GM12878 (cell line): ENCODE measurements at regions not wholly inside any gene's neighbourhood (a gene's known extent, or its start where the extent isn't known, plus 50 kb on each side); places are given as distances from the start of the nearest gene placed in this dataset.

ENCODE experiments used
- ATAC-seq: fragments of 200-7000 bp; cut with Tn5 transposase; 3 replicates; pipeline ENCODE4 v1.9.1; 2020; ENCODE audit warnings: mild to moderate bottlenecking, moderate library complexity
- BruUV-seq: library from RNA; stranded (reverse); fragments of 400-500 nt; replicated peaks from 2 replicates; lab custom pipeline; 2021; lab: Mats Ljungman, UMichigan
- CTCF ChIA-PET: fragments of 300-600 bp; sonication (Branson Sonifier 250); formaldehyde crosslinking; extraction: SDS; loops from one replicate; lab custom pipeline; 2021; ENCODE audit warnings: inconsistent platforms; lab: Yijun Ruan, JAX
- POLR2A ChIA-PET: fragments of 350-600 bp; formaldehyde crosslinking; extraction: SDS; loops from one replicate; lab custom pipeline; 2021; ENCODE audit warnings: inconsistent platforms; lab: Charles Lee
- RAD21 ChIA-PET: fragments of 300-600 bp; sonication (Branson Sonifier 250); formaldehyde crosslinking; loops from one replicate; lab custom pipeline; 2023; ENCODE audit warnings: antibody characterized with exemption; ENCODE audit not compliant: unreplicated experiment; lab: Charles Lee
- SMC1A ChIA-PET: fragments of 300-600 bp; sonication (Branson Sonifier 250); formaldehyde crosslinking; loops from one replicate; lab custom pipeline; 2023; ENCODE audit not compliant: unreplicated experiment, uncharacterized antibody; lab: Charles Lee
- DNase-seq: peaks from one replicate; pipeline ENCODE4 v3.0.0-alpha.2; 2011; ENCODE audit warnings: low read depth, low spot score
- FAIRE-seq: peaks from 3 replicates; lab custom pipeline; 2011; peaks lifted over from hg19 to GRCh38; lab: Jason Lieb, UNC
- H2AFZ ChIP-seq: 2 replicates; pipeline ENCODE4 v1.6.0; 2011; ENCODE audit warnings: low read depth, low read length, control low read depth; ENCODE audit not compliant: control insufficient read depth
- H3K27ac ChIP-seq: 2 replicates; pipeline ENCODE4 v1.5.1; 2011; ENCODE audit warnings: control low read depth; ENCODE audit not compliant: control insufficient read depth, insufficient read depth
- H3K27me3 ChIP-seq, 2 experiments: replicated peaks in 1 of 2; 2 replicates each; pipeline versions ENCODE4 v1.6.0 to v1.6.1; 2011; ENCODE audit warnings: low read length in 1 of 2; ENCODE audit not compliant: control insufficient read depth in 2 of 2, insufficient read depth in 2 of 2
- H3K36me3 ChIP-seq, 2 experiments: 2 replicates each; pipeline ENCODE4 v1.5.1; 2011; ENCODE audit warnings: low read length in 1 of 2; ENCODE audit not compliant: control insufficient read depth in 2 of 2, insufficient read depth in 2 of 2
- H3K4me1 ChIP-seq: 2 replicates; pipeline ENCODE4 v1.6.1; 2011; ENCODE audit warnings: mild to moderate bottlenecking, low read length, moderate library complexity, mixed read lengths; ENCODE audit not compliant: control insufficient read depth, insufficient read depth
- H3K4me2 ChIP-seq: 2 replicates; pipeline ENCODE4 v1.6.0; 2011; ENCODE audit warnings: control low read depth; ENCODE audit not compliant: control insufficient read depth, insufficient read depth
- H3K4me3 ChIP-seq: fragments of 200-600 bp; sonication (generic); 2 replicates; pipeline ENCODE4 v1.5.1; 2016
- H3K79me2 ChIP-seq: 2 replicates; pipeline ENCODE4 v1.6.0; 2011; ENCODE audit warnings: low read length; ENCODE audit not compliant: control insufficient read depth, insufficient read depth
- H3K9ac ChIP-seq: 2 replicates; pipeline ENCODE4 v1.8.0; 2011; ENCODE audit warnings: low read length, control low read depth, mixed read lengths; ENCODE audit not compliant: control insufficient read depth, insufficient read depth
- H3K9me3 ChIP-seq: replicated peaks from 3 replicates; pipeline ENCODE4 v1.5.1; 2011; ENCODE audit warnings: mild to moderate bottlenecking, low read length; ENCODE audit not compliant: control insufficient read depth, insufficient read depth
- H4K20me1 ChIP-seq: 2 replicates; pipeline ENCODE4 v1.6.0; 2011; ENCODE audit not compliant: control insufficient read depth, insufficient read depth
- CHD4 ChIP-seq: fragments of 200-600 bp; sonication (generic); IDR thresholded peaks from 2 replicates; pipeline ENCODE4 v1.6.1; 2016; ENCODE audit warnings: mild to moderate bottlenecking
- CREM ChIP-seq: IDR thresholded peaks from 2 replicates; pipeline ENCODE4 v1.6.1; 2014; ENCODE audit warnings: antibody characterized with exemption, low read depth
- HDAC2 ChIP-seq: fragments of 200-600 bp; sonication (generic); IDR thresholded peaks from 2 replicates; pipeline ENCODE4 v1.6.1; 2017
- NRF1 ChIP-seq: conservative IDR thresholded peaks from 2 replicates; pipeline ENCODE4 v1.6.1; 2011; ENCODE audit warnings: mild to moderate bottlenecking, low read depth, low read length, improper control_type of control experiment
- RB1 ChIP-seq: fragments of 450-650 bp; formaldehyde crosslinking; IDR thresholded peaks from 2 replicates; pipeline ENCODE4 v1.6.1; 2017; ENCODE audit warnings: mild to moderate bottlenecking, borderline replicate concordance
- RBBP5 ChIP-seq: fragments of 200-600 bp; sonication (generic); conservative IDR thresholded peaks from 2 replicates; pipeline ENCODE4 v1.6.1; 2016
- SRF ChIP-seq, 2 experiments: IDR thresholded peaks; 2 replicates each; pipeline ENCODE4 v1.6.1; 2011; ENCODE audit warnings: low read depth in 2 of 2, low read length in 2 of 2, mild to moderate bottlenecking in 1 of 2, moderate library complexity in 1 of 2
- ZNF384 ChIP-seq: IDR thresholded peaks from 2 replicates; pipeline ENCODE4 v1.6.1; 2012; ENCODE audit warnings: low read depth, mild to moderate bottlenecking, low read length, improper control_type of control experiment, borderline replicate concordance
- ZZZ3 ChIP-seq: IDR thresholded peaks from 2 replicates; pipeline ENCODE4 v1.6.1; 2011; ENCODE audit warnings: low read depth; ENCODE audit not compliant: control insufficient read depth, insufficient read length
- WGBS: methylation state at CpG from one replicate; pipeline ENCODE4 v1.1.6; 2016; ENCODE audit warnings: low lambda C conversion rate; ENCODE audit not compliant: insufficient replicate concordance, insufficient coverage; ENCODE audit errors: missing lambda C conversion rate; 5-methylcytosine and 5-hydroxymethylcytosine counted together
- in situ Hi-C: fragments of 300-500 bp; cut with MboI; formaldehyde crosslinking; loops from 9 replicates; pipeline ENCODE4 v1.14.3; 2018; ENCODE audit warnings: mixed read lengths
- intact Hi-C: fragments of 100-400 bp; cut with micrococcal nuclease; formaldehyde crosslinking; loops from one replicate; pipeline ENCODE4 v1.14.2; 2022; ENCODE audit not compliant: unreplicated experiment
- TF ChIP-seq, protein P1 (sequence below): fragments of 450-650 bp; IDR thresholded peaks from 2 replicates; pipeline ENCODE4 v1.6.1; 2017; ENCODE audit warnings: borderline replicate concordance
- TF ChIP-seq, protein P2 (sequence below): IDR thresholded peaks from 2 replicates; pipeline ENCODE4 v1.6.1; 2011; ENCODE audit warnings: mild to moderate bottlenecking, low read depth, low read length, moderate library complexity; ENCODE audit not compliant: insufficient replicate concordance

DNA sequence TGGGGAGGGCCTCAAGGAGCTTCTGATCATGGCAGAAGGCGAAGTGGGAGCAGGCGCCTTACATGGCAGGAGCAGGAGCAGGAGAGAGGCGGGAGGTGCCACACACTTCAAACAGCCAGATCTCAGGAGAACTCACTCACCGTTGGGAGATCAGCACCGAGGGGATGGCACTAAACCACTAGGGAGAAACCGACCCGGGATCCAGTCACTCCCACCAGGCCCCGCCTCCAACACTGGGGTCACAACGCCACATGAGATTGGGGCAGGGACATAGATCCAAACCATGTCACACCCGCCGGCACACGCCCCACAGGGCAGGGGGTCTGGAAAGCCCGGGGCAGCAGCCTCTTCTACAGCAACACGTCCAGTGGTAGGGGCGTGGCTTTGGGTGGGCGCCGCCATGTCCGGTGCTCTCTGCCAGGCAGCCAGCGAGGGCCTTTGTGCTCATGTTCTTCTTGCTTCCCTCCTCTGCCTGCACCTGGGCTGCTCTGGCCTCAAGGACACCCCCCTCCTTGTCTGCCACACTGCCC is 233.8 kb upstream of the SHH start:
- SMC1A ChIA-PET = no interaction called here
- Histone ChIP-seq H3K4me2 (no peak overlapping the region), H2AFZ (no peak overlapping the region), H3K27ac (no peak overlapping the region), H3K79me2 (no peaks in the 10 kb centered on the region), H4K20me1 (no peaks in the 10 kb centered on the region), H3K36me3 (no peaks in the 10 kb centered on the region), H3K9ac (no peak overlapping the region), H3K4me1 (no peaks in the 10 kb centered on the region), H3K9me3 (no peaks in the 10 kb centered on the region; the same call in 2 of the 3 replicates), H3K27me3 (peaks cover 0 to 1% of the 10 kb centered on the region in 2 experiments; a peak in 1 of 4 replicates), H3K4me3 (no peak overlapping the region)
- BruUV-seq = no TSS peak
- FAIRE-seq (no peak), DNase-seq (no peak), ATAC-seq (no peak)
- CTCF ChIA-PET = no interaction called here
- no peak for TF ChIP-seq ZNF384
- RAD21 ChIA-PET = no interaction called here
- POLR2A ChIA-PET = no interaction called here
- in situ Hi-C loops = no loop called here
- 64% methylated on average over 19 of the region's 19 CpGs for WGBS
- intact Hi-C loops = no loop called here

DNA sequence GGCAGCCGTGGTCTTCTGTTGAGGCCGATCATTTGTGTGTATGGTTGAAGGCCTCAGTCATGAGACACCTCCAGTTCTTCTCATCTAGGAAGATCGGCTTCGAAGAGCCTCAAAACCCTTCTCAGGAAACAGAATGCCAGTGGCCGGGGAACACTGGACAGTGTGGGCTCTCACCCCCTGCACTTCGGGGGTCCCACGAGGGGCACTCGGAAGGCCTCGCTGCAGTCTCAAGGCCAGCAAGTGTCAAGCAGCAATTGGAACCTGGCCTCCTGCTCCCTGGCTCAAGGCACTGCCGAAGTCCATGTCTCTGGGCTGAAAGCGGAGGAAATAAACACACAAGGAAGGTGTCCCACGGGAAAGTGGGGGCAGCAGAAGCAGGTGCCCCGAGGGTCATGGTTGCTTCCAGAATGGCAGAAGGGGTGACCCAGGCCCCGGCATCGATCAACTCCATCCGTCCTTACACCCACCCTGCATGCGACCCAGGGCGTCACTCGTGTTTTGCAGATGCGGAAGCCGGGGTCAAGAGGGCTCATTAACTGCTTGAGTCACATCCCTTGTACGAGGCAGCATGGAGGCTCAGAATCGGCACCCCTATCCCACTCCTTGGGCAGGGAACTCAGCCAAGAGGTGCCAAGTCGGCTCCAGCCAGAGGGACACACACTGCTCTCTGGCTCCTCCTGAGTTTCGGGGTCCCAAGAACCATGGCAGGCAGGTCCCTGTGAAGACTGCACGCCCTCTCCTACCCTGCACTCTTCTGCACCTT is 231.3 kb upstream of the SHH start:
- H3K79me2 ChIP-seq = no peaks in the 10 kb centered on the region
- ChIA-PET POLR2A (interaction anchor here (0.6 kb wide), 1 partner anchor 21 kb away, joined by 3 read pairs; no protein-coding TSS in a partner anchor), SMC1A (no interaction called here), RAD21 (no interaction called here), CTCF (interaction anchor here (0.6 kb wide), 1 partner anchor 106 kb away, joined by 3 read pairs; no protein-coding TSS in a partner anchor)
- H3K9ac ChIP-seq = no peak overlapping the region
- no TSS peak for BruUV-seq
- H3K9me3 ChIP-seq = no peaks in the 10 kb centered on the region; the same call in 2 of the 3 replicates
- no peak overlapping the region for H3K4me2 ChIP-seq
- H2AFZ ChIP-seq = no peak overlapping the region
- 42% methylated on average over 26 of the region's 26 CpGs for WGBS
- intact Hi-C loops = no loop called here
- in situ Hi-C loops = no loop called here
- no peaks in the 10 kb centered on the region for H3K36me3 ChIP-seq
- H3K27ac ChIP-seq = no peak overlapping the region
- peaks cover 0 to 1% of the 10 kb centered on the region in 2 experiments; a peak in 1 of 4 replicates for H3K27me3 ChIP-seq
- H3K4me1 ChIP-seq = no peaks in the 10 kb centered on the region
- DNase-seq (no peak), FAIRE-seq (no peak), ATAC-seq (no peak)
- no peaks in the 10 kb centered on the region for H4K20me1 ChIP-seq
- no peak overlapping the region for H3K4me3 ChIP-seq
- TF ChIP-seq, protein P1, sequence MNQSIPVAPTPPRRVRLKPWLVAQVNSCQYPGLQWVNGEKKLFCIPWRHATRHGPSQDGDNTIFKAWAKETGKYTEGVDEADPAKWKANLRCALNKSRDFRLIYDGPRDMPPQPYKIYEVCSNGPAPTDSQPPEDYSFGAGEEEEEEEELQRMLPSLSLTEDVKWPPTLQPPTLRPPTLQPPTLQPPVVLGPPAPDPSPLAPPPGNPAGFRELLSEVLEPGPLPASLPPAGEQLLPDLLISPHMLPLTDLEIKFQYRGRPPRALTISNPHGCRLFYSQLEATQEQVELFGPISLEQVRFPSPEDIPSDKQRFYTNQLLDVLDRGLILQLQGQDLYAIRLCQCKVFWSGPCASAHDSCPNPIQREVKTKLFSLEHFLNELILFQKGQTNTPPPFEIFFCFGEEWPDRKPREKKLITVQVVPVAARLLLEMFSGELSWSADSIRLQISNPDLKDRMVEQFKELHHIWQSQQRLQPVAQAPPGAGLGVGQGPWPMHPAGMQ = no peak
- TF ChIP-seq RBBP5 (no peak), SRF (IDR thresholded peaks at IDR 0.05; ENCODE audit: low read depth in 2 of 2, low read length in 2 of 2) (no peak), HDAC2 (no peak), NRF1 (no peak), CHD4 (no peak), ZZZ3 (no peak), CREM (no peak), RB1 (no peak)
- TF ChIP-seq, protein P2, sequence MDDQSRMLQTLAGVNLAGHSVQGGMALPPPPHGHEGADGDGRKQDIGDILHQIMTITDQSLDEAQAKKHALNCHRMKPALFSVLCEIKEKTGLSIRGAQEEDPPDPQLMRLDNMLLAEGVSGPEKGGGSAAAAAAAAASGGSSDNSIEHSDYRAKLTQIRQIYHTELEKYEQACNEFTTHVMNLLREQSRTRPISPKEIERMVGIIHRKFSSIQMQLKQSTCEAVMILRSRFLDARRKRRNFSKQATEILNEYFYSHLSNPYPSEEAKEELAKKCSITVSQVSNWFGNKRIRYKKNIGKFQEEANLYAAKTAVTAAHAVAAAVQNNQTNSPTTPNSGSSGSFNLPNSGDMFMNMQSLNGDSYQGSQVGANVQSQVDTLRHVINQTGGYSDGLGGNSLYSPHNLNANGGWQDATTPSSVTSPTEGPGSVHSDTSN = no peak
